Activated T-cell treated with anti-CD3 and anti-CD28 coated beads, Interleukin-2, amount 50 U/mL, for 4 hours (primary cell): ENCODE measurements at regions not wholly inside any gene's neighbourhood (a gene's known extent, or its start where the extent isn't known, plus 50 kb on each side); places are given as distances from the start of the nearest gene placed in this dataset.
"Not testable (repeated sequence)": the region's sequence is repeated elsewhere in the genome, so short reads cannot be mapped to it uniquely, and the experiment has no call there.

ENCODE experiments used
- ATAC-seq, 2 donors: fragments of 200-7000 bp; cut with Tn5 transposase; one replicate each; pipeline ENCODE4 v1.10.0; 2021
- DNase-seq: peaks from one replicate; pipeline ENCODE4 v3.0.0-alpha.2; 2020
- H3K27me3 Mint-ChIP-seq: one replicate; pipeline ENCODE4 v1.8.0; 2021; ENCODE audit warnings: low read depth, mixed read lengths
- H3K36me3 Mint-ChIP-seq: one replicate; pipeline ENCODE4 v1.8.0; 2022; ENCODE audit warnings: mixed read lengths; ENCODE audit not compliant: insufficient read depth
- H3K4me1 Mint-ChIP-seq: one replicate; pipeline ENCODE4 v1.8.0; 2021; ENCODE audit warnings: low read depth, mixed read lengths
- H3K4me3 Mint-ChIP-seq: one replicate; pipeline ENCODE4 v1.8.0; 2021; ENCODE audit warnings: mild to moderate bottlenecking, moderate library complexity, mixed read lengths
- H3K9me3 Mint-ChIP-seq: one replicate; pipeline ENCODE4 v1.8.0; 2021; ENCODE audit warnings: mixed read lengths

DNA sequence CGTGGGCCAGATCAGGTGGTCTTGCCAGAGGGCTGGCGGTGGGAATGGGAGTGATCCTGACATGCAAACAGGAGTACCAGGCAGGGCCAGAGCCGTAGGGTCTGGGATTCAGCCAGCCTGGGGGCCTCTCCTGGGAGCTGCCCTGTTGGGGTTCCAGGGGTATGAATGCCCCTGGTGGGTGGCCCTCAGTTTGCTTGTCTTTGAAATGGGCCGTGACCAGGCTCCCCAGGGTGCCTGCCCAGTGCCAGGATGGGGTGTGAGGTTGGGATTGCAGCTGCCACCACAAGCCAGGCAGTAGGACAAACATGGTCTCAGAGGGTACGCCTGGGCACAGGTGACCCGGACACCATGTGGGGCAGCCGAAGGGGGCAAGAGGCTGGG is 168.8 kb downstream of the KIF26A start:
- H3K9me3 Mint-ChIP-seq, result peaks cover 9% of the 10 kb centered on the region
- no peaks in the 10 kb centered on the region for H3K27me3 Mint-ChIP-seq
- no peaks in the 10 kb centered on the region for H3K4me1 Mint-ChIP-seq
- no peaks in the 10 kb centered on the region for H3K36me3 Mint-ChIP-seq
- ATAC-seq (no peak), DNase-seq (no peak)
- H3K4me3 Mint-ChIP-seq, result no peak overlapping the region

DNA sequence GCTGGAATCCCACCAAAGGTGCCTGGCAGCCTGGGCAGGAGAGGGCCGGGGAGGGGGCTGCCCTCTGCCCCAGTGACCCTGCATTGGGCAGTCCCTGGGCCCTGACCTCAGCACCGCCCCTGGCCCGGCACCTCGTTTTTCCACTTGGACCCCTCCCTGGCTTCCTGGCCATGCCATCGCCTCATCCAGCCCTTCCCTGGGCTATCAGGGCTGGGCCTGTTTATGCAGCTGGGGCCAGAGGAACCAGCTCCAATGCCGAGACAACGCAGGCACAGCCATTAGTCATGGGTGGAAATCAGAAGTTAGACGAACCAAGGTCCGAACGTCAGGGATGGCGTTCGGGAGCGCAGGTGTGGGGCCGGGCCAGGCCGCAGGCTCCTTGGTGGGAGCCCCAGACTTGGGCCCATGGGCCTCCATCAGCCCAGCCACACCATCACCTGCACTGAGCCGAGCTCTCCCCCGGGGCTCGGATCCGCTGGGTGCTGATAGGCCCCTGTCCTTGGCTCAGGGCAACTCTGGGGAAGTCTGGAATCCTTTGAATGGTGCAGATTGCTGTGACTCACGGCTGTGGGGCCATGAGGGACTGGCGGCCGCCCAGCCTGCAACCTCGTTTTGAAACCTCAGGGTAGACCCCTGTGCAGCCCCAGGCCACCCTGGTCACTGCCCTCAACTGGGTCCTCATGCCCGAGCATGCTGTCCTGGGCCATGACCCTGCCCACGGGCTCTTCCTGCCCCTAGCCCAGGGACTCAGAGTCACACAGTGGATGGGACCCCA is 169.4 kb downstream of the KIF26A start:
- Mint-ChIP-seq H3K4me1 (no peaks in the 10 kb centered on the region), H3K27me3 (no peaks in the 10 kb centered on the region), H3K4me3 (no peak overlapping the region), H3K9me3 (peaks cover 9% of the 10 kb centered on the region), H3K36me3 (no peaks in the 10 kb centered on the region)
- ATAC-seq (no peak), DNase-seq (no peak)

DNA sequence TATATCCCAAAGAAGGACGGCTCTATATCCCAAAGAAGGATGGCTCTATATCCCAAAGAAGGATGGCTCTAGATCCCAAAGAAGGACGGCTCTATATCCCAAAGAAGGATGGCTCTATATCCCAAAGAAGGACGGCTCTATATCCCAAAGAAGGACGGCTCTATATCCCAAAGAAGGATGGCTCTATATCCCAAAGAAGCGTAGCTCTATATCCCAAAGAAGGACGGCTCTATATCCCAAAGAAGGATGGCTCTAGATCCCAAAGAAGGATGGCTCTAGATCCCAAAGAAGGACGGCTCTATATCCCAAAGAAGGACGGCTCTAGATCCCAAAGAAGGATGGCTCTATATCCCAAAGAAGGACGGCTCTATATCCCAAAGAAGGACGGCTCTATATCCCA is 170.1 kb downstream of the KIF26A start:
- not testable (repeated sequence) for H3K4me1 Mint-ChIP-seq

DNA sequence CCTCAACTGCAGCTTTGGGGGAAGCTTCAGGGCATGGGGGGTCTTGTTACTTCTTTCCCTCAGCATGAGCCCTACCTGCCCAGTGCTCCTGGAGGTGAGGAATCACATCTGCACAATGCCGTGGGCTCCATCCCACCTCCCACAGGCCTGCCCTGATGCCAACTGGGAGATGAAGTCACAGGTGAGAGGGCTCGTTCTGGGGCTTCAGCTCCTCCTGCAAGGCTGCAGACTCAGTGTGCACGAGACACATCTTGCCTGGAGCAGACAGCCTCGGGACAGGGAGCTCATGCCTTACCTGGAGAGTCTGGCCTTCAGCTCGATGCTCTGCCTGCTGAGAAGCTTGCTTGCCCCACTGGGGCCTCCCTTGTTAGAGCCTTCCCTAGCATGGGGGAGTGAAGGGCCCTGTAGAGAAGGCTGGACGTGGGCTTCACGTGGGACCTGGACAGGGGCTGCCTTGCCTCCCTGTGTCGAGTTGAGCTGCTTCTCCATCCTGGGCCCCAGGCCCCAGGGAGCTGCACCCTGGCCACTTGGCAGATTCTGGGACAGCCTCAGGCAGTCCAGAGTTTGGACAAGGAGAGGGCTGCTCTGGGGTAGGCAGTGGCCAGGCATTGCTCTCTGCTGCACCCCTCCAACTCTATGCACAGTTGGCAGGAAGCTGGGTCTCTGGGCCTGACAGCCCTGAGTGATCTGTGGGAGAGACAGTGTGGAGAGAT is 171.4 kb downstream of the KIF26A start:
- H3K9me3 Mint-ChIP-seq, result peaks cover 9% of the 10 kb centered on the region
- ATAC-seq (no peak), DNase-seq (no peak)
- no peaks in the 10 kb centered on the region for H3K4me1 Mint-ChIP-seq
- no peaks in the 10 kb centered on the region for H3K36me3 Mint-ChIP-seq
- no peaks in the 10 kb centered on the region for H3K27me3 Mint-ChIP-seq
- H3K4me3 Mint-ChIP-seq, result no peak overlapping the region

More for the DNA sequence above, 170.1 kb downstream of the KIF26A start:
- H3K36me3 Mint-ChIP-seq, H3K4me3 Mint-ChIP-seq, H3K9me3 Mint-ChIP-seq, H3K27me3 Mint-ChIP-seq, DNase-seq, ATAC-seq: not testable (repeated sequence)

DNA sequence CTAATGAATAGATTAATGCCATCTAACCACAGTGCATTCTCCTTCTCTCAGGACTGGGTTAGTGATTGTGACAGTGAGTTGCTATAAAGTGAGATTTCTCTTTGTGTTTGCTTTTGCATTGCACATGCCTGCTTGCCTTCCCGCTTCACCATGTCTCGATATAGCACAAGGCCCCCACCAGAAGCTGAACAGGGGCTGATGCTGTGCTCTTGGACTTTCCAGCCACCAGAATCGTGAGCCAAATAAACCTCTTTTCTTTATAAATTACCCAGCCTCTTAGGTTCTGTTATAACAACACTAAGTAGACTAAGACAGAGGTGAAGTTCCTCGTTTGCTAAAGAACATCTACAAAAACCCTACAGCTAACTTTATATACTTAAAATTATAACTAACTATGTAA is 173.0 kb downstream of the KIF26A start:
- Mint-ChIP-seq H3K36me3 (no peaks in the 10 kb centered on the region), H3K9me3 (peaks cover 9% of the 10 kb centered on the region), H3K4me3 (no peak overlapping the region), H3K4me1 (no peaks in the 10 kb centered on the region), H3K27me3 (no peaks in the 10 kb centered on the region)
- DNase-seq, result no peak
- ATAC-seq, result no peak

DNA sequence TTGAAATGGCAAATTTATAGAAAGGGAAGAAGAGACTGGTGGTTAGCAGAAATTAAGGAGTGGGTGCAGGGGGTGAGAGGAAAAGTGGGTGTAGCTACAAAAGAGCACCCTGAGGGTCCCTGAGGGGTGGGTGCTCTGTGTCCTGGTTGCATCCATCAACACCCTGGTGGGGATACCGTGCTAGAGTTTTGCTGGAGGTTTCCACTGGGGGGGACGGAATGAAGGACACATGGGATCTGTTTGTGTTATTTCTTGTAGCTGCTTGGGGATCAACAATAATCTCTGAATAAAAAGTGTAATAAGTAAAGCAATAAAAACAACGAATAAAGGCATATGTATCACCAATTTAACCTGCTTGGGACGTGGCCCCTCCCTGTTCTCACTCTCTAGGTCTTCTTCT is 175.3 kb downstream of the KIF26A start:
- Mint-ChIP-seq H3K9me3 (peaks cover 9% of the 10 kb centered on the region), H3K4me3 (no peak overlapping the region), H3K36me3 (no peaks in the 10 kb centered on the region), H3K27me3 (no peaks in the 10 kb centered on the region), H3K4me1 (no peaks in the 10 kb centered on the region)
- ATAC-seq, result no peak
- no peak for DNase-seq

DNA sequence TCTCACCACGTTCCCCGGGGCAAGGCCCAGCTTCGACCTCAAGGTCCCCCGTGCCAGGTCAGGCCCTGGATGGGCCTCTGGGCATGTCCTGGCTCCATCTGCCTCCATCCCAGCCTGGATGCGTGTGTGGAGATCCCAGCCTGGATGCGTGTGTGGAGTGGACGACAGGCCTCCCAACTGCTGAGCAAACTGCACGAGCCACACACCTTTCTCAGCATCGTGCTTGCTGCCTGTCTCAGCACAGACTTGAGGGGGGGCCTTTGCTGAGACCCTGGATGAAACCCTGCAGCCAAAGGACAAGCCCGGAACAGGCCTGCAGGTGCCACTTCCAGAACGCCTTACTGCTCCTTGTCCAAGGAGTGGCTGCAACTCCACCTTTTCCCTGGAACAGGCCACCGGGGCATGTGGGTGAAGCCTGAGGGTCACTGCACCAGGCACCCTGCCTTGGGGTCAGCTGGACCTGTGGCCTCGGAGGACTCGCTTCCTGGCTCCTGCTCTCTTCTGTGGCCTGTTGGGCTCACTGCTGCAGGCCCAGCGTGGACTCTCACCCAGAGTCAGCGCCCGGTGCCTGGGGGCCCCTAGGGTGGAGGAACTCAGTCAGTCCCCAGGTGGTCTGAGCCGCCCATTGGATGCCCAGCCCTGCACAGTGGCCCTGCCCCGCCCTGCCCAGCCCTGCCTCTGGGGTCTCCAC is 176.0 kb downstream of the KIF26A start:
- no peaks in the 10 kb centered on the region for H3K4me1 Mint-ChIP-seq
- peak; percentile 4 for DNase-seq

DNA sequence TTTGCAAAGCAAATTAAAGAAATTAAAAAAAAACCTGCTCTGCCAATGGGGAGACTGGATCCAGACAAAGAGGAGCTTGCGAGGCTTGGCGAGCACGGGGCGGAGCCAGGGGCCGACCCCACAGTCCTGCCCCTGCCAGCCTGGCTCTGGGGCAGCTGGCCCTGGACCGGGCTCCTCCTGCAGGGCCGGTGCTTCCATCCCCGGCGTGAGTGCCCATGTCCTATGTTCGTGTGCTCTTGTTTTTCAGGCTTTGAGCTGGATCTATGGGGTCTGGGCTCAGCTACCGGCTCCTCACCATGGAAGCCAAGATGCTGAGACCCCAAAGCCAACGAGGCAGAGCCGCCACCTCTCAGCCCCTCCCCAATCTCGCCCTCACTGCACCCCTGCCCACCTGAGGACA is 176.8 kb downstream of the KIF26A start:
- Mint-ChIP-seq H3K4me3 (no peak overlapping the region), H3K27me3 (no peaks in the 10 kb centered on the region), H3K36me3 (no peaks in the 10 kb centered on the region), H3K9me3 (peaks cover 9% of the 10 kb centered on the region), H3K4me1 (no peaks in the 10 kb centered on the region)
- DNase-seq, result peak; percentile 2
- ATAC-seq, result no peak

More for the DNA sequence above, 176.0 kb downstream of the KIF26A start:
- Mint-ChIP-seq H3K4me3 (no peak overlapping the region), H3K9me3 (peaks cover 9% of the 10 kb centered on the region), H3K36me3 (no peaks in the 10 kb centered on the region), H3K27me3 (no peaks in the 10 kb centered on the region)
- ATAC-seq, result no peak

DNA sequence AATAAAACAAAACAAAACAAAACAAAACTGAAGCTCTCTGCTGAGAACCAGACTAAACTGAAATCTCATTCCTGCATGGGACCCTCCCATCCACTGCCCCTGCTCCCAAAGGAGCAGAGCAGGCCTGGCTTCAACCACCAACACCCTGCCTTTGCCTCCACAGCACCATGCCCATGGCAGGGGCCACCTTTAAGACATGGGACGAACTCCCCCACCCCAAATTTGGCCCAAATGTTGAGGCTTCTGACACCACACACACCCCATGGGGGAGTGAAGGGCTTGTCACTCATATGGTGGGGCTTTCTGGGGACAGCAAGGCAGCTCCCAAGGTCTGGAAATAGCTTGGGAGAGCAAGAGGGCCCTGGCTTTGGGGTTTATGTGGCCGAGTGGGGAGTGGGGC is 177.2 kb downstream of the KIF26A start:
- Mint-ChIP-seq H3K4me3 (no peak overlapping the region), H3K36me3 (no peaks in the 10 kb centered on the region), H3K27me3 (no peaks in the 10 kb centered on the region), H3K9me3 (peaks cover 9% of the 10 kb centered on the region), H3K4me1 (no peaks in the 10 kb centered on the region)
- ATAC-seq (no peak), DNase-seq (no peak)

DNA sequence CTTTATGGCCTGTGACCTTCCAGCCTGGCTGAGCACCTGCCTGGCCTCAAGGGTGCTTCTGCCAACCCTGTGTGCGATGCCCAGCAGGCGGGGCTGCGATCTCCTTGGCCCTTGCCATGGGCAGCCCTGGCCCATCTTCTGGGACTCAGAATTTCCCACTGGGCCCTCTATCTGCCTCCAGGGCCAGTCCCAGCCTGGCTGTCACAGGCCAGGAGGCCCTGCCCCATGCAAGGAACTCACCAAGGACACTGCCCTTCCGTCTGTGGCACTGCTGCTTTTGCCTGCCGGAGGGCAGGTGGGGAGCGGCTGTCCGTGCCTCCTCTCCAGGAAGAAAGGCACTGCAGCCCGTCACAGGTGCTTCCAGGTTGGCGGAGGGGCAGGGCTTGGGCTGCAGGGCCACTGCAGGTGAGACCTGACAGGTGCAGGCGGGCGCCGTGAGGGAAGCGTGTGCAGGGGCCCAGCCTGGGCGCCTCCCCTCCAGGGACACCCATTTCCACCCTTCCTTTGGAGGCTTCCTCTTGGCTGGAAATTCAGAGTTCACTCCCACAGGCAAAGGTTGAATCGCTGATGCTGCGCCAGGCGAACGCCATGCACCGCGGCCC is 177.8 kb downstream of the KIF26A start:
- Mint-ChIP-seq H3K4me1 (no peaks in the 10 kb centered on the region), H3K27me3 (peaks cover 3% of the 10 kb centered on the region), H3K4me3 (no peak overlapping the region), H3K36me3 (no peaks in the 10 kb centered on the region), H3K9me3 (peaks cover 3% of the 10 kb centered on the region)
- peak; percentile 0 for DNase-seq
- ATAC-seq, result no peak

DNA sequence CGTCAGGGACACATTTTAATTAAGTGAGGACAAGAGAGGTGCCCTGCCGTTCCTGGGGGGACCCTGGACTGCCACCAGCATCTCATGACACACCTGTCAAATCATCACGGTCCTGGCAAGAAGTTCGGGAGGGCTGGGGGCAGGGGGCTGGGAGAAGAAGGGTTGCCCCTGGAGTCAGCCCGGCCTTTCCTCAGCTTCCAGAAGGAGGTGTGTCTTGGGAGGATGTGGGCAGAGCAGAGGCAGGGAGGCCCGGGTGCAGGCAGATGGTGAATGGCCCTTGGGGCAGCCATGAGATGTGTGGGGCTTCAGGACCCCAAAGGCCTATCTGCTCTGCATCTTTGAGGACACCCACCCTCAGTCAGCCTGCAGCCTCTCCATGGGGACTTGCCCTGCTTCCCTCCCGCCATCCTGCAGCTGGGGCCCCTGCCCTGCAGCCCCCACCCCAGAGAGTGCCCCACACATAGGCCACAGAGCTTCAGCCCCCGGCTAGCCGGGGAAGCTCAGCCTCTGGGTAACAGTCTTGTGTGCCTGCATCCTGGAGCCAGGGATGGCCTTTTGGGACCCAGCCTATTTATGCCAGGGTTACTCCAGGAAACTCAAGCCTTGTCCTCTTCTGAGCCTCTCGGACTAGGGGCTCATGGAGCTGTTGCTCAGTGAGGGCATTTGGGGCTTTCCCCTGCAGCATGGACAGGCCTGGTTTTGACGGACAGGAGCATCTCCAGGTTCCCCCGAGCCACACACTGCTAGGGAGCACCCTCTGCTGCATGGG is 178.5 kb downstream of the KIF26A start:
- Mint-ChIP-seq H3K4me1 (no peaks in the 10 kb centered on the region), H3K4me3 (no peak overlapping the region), H3K36me3 (no peaks in the 10 kb centered on the region), H3K9me3 (no peaks in the 10 kb centered on the region), H3K27me3 (peaks cover 4% of the 10 kb centered on the region)
- DNase-seq (peak; percentile 2), ATAC-seq (no peak)

DNA sequence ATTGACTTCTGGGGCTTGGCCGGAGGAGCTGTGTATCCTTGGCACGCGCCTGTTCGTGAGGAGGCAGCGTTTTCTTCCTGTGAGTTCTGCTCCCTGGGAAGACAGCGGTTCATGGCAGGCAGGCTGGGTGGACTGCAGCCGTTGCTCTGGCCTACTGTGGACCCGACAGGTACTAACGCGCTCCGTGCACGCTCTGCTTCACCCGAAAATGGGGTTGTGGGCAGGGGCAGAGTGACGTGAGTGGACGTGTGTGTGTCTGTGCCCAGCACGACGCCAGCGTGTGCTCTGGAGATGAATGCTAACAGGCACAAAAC is 179.1 kb downstream of the KIF26A start:
- H3K4me3 Mint-ChIP-seq, result no peak overlapping the region
- peaks cover 4% of the 10 kb centered on the region for H3K27me3 Mint-ChIP-seq
- H3K36me3 Mint-ChIP-seq, result no peaks in the 10 kb centered on the region
- ATAC-seq (no peak), DNase-seq (no peak)
- no peaks in the 10 kb centered on the region for H3K4me1 Mint-ChIP-seq
- no peaks in the 10 kb centered on the region for H3K9me3 Mint-ChIP-seq

DNA sequence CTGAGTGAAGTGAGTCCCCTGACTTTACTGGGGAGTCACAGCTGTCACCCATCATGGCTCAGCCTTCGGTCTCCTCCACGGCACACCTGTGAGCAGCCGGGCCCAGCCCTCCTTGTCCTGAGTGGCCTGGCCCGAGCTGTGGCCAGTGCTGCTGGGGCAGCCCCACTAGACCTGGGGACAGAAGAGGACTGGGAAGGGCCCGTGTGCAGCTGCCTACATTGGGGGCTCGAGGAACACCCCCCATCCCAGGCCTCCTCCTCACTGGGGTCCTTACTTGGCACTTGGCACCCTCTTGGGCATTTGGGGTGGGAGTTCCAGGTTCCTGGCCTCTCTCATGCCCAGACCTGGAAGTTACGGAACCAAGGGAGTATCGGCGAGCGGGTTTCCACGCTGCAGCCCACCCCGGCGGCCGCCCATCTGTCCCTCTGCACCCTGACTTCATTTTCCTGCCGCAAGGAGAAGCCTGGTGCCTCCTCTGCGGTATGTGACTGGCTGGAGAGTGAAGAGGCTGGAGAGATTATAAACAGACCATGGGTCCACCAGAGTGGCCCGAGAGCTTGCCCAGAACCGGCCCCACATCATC is 179.7 kb downstream of the KIF26A start:
- Mint-ChIP-seq H3K4me3 (no peak overlapping the region), H3K9me3 (no peaks in the 10 kb centered on the region), H3K4me1 (no peaks in the 10 kb centered on the region), H3K36me3 (no peaks in the 10 kb centered on the region), H3K27me3 (peaks cover 4% of the 10 kb centered on the region)
- ATAC-seq (no peak), DNase-seq (no peak)
